ENCODE measurements at regions not wholly inside any gene's neighbourhood (a gene's known extent, or its start where the extent isn't known, plus 50 kb on each side); places are given as distances from the start of the nearest gene placed in this dataset.

GRCh38 chrX:3788494-3789233, 75.2 kb upstream of the PRKX start:
- no peak for TF ChIP-seq POLR2A (IDR thresholded peaks at IDR 0.05; ENCODE audit: low read length)
- TF ChIP-seq GATA1 (IDR thresholded peaks at IDR 0.05; ENCODE audit: low read depth, low read length): no peak

Data from erythroblast (primary cell).